ENCODE measurements at regions not wholly inside any gene's neighbourhood (a gene's known extent, or its start where the extent isn't known, plus 50 kb on each side); places are given as distances from the start of the nearest gene placed in this dataset.

DNA sequence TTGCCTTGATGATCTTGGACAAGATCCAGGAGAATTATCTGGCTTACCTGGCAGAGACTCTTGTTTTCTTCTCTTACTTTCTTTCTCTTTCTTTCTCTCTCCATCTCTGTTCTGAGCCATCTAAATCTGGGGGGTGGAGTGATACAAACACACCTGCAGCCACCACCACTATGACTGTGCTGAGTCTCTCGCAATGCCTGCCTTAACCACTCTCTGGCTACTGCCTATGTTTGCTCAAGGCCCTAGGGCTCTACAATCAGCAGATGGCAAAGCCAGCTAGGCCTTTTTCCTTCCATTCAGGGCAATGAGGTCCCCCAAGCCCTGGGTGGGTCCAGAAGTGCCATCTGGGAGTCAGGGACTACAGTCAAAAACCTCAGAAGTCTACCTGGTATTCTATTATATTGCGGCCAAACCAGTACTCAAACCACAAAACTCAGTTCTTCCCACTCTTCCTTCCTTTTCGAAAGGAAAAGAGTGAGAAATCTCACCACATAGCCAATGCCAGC lies 978.9 kb upstream of the NXPH2 start:
- TF ChIP-seq POLR2AphosphoS5 (IDR thresholded peaks at IDR 0.05; ENCODE audit: borderline replicate concordance, low read depth, low read length) (no peak), EZH2 (IDR thresholded peaks at IDR 0.05) (no peak)
